H7 (cell line): ENCODE measurements at regions not wholly inside any gene's neighbourhood (a gene's known extent, or its start where the extent isn't known, plus 50 kb on each side); places are given as distances from the start of the nearest gene placed in this dataset.
"Not testable (repeated sequence)": the region's sequence is repeated elsewhere in the genome, so short reads cannot be mapped to it uniquely, and the experiment has no call there.

ENCODE experiments used
- DNase-seq: peaks from one replicate; pipeline ENCODE4 v3.0.0; 2012
- H3K27me3 ChIP-seq: 2 replicates; pipeline ENCODE4 v1.6.0; 2011; ENCODE audit warnings: mild to moderate bottlenecking, low read length; ENCODE audit not compliant: control insufficient read depth, insufficient read depth
- H3K36me3 ChIP-seq: replicated peaks from 2 replicates; pipeline ENCODE4 v1.5.1; 2011; ENCODE audit warnings: low read length; ENCODE audit not compliant: control insufficient read depth, insufficient read depth
- H3K4me3 ChIP-seq: 2 replicates; pipeline ENCODE4 v1.5.1; 2011; ENCODE audit warnings: low read depth, mild to moderate bottlenecking, control low read depth, low read length, moderate library complexity; ENCODE audit not compliant: insufficient read depth

GRCh38 chr6:140398076-140398475 is 1023.6 kb upstream of the CITED2 start:
- no peaks in the 10 kb centered on the region for H3K36me3 ChIP-seq
- H3K27me3 ChIP-seq: no peaks in the 10 kb centered on the region
- no peak for DNase-seq
- H3K4me3 ChIP-seq: no peak overlapping the region

DNA sequence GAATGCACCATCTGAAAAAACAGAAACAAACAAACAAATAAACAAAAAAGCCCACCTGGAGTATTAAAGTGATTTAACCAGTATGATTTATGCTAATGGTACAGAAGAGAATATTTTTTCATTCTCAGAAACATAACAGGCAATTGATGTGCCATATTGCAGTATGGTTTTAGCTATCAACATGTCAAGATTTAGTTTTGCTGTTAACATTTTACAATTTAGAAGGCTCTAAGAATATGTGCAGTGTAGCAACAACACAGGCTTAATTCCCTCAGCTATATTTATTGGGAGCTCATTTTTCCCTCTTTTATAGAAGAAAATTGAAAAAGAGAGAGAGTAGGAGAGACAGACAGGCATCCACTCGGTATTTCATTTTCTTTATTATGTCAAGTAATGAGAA is 1022.7 kb upstream of the CITED2 start:
- Histone ChIP-seq H3K36me3 (no peaks in the 10 kb centered on the region), H3K4me3 (no peak overlapping the region), H3K27me3 (no peaks in the 10 kb centered on the region)
- DNase-seq: no peak

- Histone ChIP-seq H3K36me3 (no peaks in the 10 kb centered on the region), H3K4me3 (no peak overlapping the region), H3K27me3 (no peaks in the 10 kb centered on the region)
- DNase-seq: no peak
Observed at GRCh38 chr6:140393665-140394540, 1019.5 kb upstream of the CITED2 start.

DNA sequence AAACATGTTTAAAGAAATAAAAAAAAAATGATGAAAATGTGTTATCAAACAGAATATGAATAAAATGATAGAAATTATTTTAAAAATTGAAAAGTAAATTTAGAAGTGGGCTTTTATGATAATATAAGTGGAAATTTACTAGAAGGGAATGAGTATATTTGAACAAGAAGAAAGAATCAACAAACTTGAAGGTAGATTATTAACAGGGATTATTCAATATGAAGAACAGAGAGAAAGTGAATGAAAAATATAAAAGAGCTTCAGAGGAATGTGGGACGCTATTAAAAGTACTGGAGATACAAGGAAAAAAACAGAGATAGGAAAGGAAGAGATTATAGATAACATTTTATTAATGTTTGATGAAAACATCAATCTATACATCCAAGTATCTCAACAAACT is 1014.4 kb upstream of the CITED2 start:
- H3K27me3 ChIP-seq: no peaks in the 10 kb centered on the region
- no peak overlapping the region for H3K4me3 ChIP-seq
- no peaks in the 10 kb centered on the region for H3K36me3 ChIP-seq
- no peak for DNase-seq

GRCh38 chr6:140388192-140388802 is 1013.8 kb upstream of the CITED2 start:
- H3K36me3 ChIP-seq: no peaks in the 10 kb centered on the region
- H3K27me3 ChIP-seq: no peaks in the 10 kb centered on the region
- no peak for DNase-seq
- no peak overlapping the region for H3K4me3 ChIP-seq

- no peak for DNase-seq
- Histone ChIP-seq H3K4me3 (no peak overlapping the region), H3K27me3 (no peaks in the 10 kb centered on the region), H3K36me3 (no peaks in the 10 kb centered on the region)
Observed at GRCh38 chr6:140385679-140386078, 1011.2 kb upstream of the CITED2 start.

DNA sequence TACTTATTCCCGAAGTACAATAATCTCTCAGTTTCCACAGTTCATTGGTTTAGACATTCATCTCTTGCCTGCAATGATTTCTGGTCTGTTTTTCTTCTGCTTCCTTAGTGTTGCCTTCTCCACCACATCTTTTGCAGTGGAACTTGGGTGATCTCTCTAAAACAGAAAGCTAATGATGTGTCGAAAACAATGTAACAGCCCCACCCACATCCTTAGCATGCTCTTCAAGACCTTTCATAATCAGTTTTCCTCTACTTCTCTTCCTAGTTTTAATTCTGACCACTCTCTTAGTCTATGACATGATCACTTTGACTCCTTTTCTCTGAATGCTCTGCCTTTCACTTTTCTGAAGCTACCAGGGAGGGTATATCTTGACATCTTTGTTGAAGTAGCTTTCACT is 1007.9 kb upstream of the CITED2 start:
- Histone ChIP-seq H3K27me3 (no peaks in the 10 kb centered on the region), H3K4me3 (no peak overlapping the region), H3K36me3 (no peaks in the 10 kb centered on the region)
- DNase-seq: no peak

GRCh38 chr6:140380427-140381218 is 1006.2 kb upstream of the CITED2 start:
- Histone ChIP-seq H3K4me3 (no peak overlapping the region), H3K36me3 (no peaks in the 10 kb centered on the region), H3K27me3 (no peaks in the 10 kb centered on the region)
- DNase-seq: no peak

DNA sequence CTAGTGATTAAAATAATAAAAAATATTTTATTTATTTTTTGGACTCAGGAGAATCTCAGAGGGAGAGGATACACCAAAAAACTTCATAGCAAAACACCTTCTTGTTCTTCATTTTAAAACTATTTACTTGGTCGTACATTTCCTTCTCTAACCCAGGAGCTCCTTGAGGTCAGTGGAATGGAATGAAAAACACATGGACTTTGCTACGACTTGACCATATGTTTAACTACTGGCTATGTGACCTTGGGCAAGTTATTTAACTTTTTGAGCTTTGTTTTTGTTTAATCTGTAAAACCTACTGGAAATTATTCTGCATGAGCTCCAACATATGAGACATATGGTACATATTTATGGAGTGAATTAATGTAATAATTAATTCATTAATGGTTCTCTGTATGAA is 1005.5 kb upstream of the CITED2 start:
- H3K36me3 ChIP-seq: no peaks in the 10 kb centered on the region
- no peak for DNase-seq
- no peaks in the 10 kb centered on the region for H3K27me3 ChIP-seq
- no peak overlapping the region for H3K4me3 ChIP-seq

GRCh38 chr6:140376209-140376608 is 1001.8 kb upstream of the CITED2 start:
- DNase-seq: no peak
- Histone ChIP-seq H3K4me3 (no peak overlapping the region), H3K27me3 (no peaks in the 10 kb centered on the region), H3K36me3 (no peaks in the 10 kb centered on the region)

GRCh38 chr6:140373728-140374127 is 999.3 kb upstream of the CITED2 start:
- not testable (repeated sequence) for H3K36me3 ChIP-seq, DNase-seq, H3K4me3 ChIP-seq, H3K27me3 ChIP-seq

DNA sequence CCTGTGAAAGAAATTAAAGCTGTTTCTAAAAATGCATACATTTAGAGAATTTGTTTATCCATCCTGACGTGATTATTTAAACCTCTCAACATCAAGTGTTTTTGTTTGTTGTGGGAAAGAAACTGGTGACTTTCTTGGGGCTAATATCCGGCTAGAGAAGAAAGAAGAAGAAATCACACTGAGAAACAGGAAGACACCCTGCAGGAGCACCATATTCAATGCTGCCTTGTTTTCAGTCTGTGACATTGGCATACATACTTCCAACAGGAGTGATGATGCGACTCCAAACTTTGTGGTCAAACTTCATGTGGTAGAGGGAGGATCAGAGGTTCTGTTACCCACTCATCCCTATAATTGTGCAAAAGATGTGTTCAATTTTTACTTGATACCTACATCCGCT is 997.6 kb upstream of the CITED2 start:
- H3K27me3 ChIP-seq: no peaks in the 10 kb centered on the region
- peak; percentile 7 for DNase-seq
- H3K4me3 ChIP-seq: no peak overlapping the region
- no peaks in the 10 kb centered on the region for H3K36me3 ChIP-seq

GRCh38 chr6:140370976-140371870 is 996.8 kb upstream of the CITED2 start:
- H3K27me3 ChIP-seq: no peaks in the 10 kb centered on the region
- H3K4me3 ChIP-seq: no peak overlapping the region
- no peaks in the 10 kb centered on the region for H3K36me3 ChIP-seq
- DNase-seq: no peak

DNA sequence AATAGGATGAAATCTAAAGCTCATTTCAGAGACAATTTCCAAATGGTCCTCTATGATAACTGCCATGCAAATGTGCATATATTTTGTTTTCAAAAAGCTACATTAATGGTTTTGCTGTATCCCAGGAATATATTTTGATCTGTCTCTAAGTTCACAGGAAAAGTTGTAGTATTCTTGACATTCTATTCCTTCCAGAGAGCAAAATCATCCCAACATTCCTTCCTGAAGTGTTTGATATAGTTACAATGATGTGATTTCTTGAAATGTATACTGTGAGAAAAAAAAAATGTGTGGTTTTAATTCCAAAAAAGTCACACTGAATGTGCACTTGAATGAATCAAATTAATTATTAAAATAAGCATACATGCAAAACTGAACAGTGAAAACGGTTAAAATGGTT is 996.0 kb upstream of the CITED2 start:
- H3K27me3 ChIP-seq: no peaks in the 10 kb centered on the region
- no peak for DNase-seq
- H3K36me3 ChIP-seq: no peaks in the 10 kb centered on the region
- H3K4me3 ChIP-seq: no peak overlapping the region
